MM.1S (cell line): ENCODE measurements at regions not wholly inside any gene's neighbourhood (a gene's known extent, or its start where the extent isn't known, plus 50 kb on each side); places are given as distances from the start of the nearest gene placed in this dataset.

Experiments
- DNase-seq: peaks from one replicate; pipeline ENCODE4 v3.0.0-alpha.2; 2015
- H2AFZ ChIP-seq: fragments of 300-600 bp; sonication (generic); 2 replicates; pipeline ENCODE4 v1.6.0; 2016; ENCODE audit warnings: antibody characterized with exemption, low read length
- H3F3A ChIP-seq: fragments of 300-600 bp; sonication (generic); 2 replicates; pipeline ENCODE4 v1.6.1; 2016; ENCODE audit warnings: mild to moderate bottlenecking, antibody characterized with exemption, low read length, moderate library complexity, mixed read lengths; ENCODE audit not compliant: insufficient read depth
- H3K27ac ChIP-seq: fragments of 300-600 bp; sonication (generic); 2 replicates; pipeline ENCODE4 v1.5.1; 2016; ENCODE audit warnings: mild to moderate bottlenecking, low read length
- H3K27me3 ChIP-seq: fragments of 300-600 bp; sonication (generic); replicated peaks from 2 replicates; pipeline ENCODE4 v1.6.0; 2016; ENCODE audit warnings: low read length; ENCODE audit not compliant: insufficient read depth
- H3K36me3 ChIP-seq: fragments of 300-600 bp; sonication (generic); replicated peaks from 2 replicates; pipeline ENCODE4 v1.6.1; 2016; ENCODE audit warnings: mild to moderate bottlenecking, low read length, mixed read lengths; ENCODE audit not compliant: insufficient read depth
- H3K4me1 ChIP-seq: fragments of 300-600 bp; sonication (generic); 2 replicates; pipeline ENCODE4 v1.6.1; 2016; ENCODE audit warnings: low read length, mixed read lengths
- H3K4me2 ChIP-seq: fragments of 300-600 bp; sonication (generic); 2 replicates; pipeline ENCODE4 v1.6.0; 2016; ENCODE audit warnings: low read depth, low read length
- H3K4me3 ChIP-seq: fragments of 300-600 bp; sonication (generic); 2 replicates; pipeline ENCODE4 v1.5.1; 2016; ENCODE audit warnings: low read length, mixed read lengths
- H3K79me2 ChIP-seq: fragments of 300-600 bp; sonication (generic); 2 replicates; pipeline ENCODE4 v1.6.1; 2016; ENCODE audit warnings: mixed run types, low read length, mixed read lengths
- H3K9ac ChIP-seq: fragments of 300-600 bp; sonication (generic); 2 replicates; pipeline ENCODE4 v1.6.1; 2016; ENCODE audit warnings: low read length, mixed read lengths
- H3K9me2 ChIP-seq: fragments of 300-600 bp; sonication (generic); replicated peaks from 2 replicates; pipeline ENCODE4 v1.6.1; 2016; ENCODE audit warnings: mild to moderate bottlenecking, low read length, mixed read lengths; ENCODE audit not compliant: insufficient read depth
- H3K9me3 ChIP-seq: fragments of 300-600 bp; sonication (generic); replicated peaks from 2 replicates; pipeline ENCODE4 v1.6.1; 2016; ENCODE audit warnings: mild to moderate bottlenecking, low read length, mixed read lengths; ENCODE audit not compliant: insufficient read depth
- H4K20me1 ChIP-seq: fragments of 300-600 bp; sonication (generic); 2 replicates; pipeline ENCODE4 v1.6.1; 2016; ENCODE audit warnings: mild to moderate bottlenecking, low read length, moderate library complexity, mixed read lengths; ENCODE audit not compliant: insufficient read depth
- EZH2 ChIP-seq: fragments of 300-600 bp; sonication (generic); optimal IDR thresholded peaks from 2 replicates; pipeline ENCODE3; 2017; ENCODE audit warnings: low read depth, mild to moderate bottlenecking, antibody characterized with exemption, low read length, mixed read lengths
- EZH2phosphoT487 ChIP-seq: fragments of 300-600 bp; sonication (generic); IDR thresholded peaks from 2 replicates; pipeline ENCODE4 v1.6.1; 2018; ENCODE audit warnings: antibody characterized with exemption, low read length
- TF ChIP-seq, protein P1 (sequence below): fragments of 300-600 bp; sonication (generic); IDR thresholded peaks from 2 replicates; pipeline ENCODE4 v1.5.1; 2016; ENCODE audit warnings: antibody characterized with exemption, low read length, mixed read lengths

DNA sequence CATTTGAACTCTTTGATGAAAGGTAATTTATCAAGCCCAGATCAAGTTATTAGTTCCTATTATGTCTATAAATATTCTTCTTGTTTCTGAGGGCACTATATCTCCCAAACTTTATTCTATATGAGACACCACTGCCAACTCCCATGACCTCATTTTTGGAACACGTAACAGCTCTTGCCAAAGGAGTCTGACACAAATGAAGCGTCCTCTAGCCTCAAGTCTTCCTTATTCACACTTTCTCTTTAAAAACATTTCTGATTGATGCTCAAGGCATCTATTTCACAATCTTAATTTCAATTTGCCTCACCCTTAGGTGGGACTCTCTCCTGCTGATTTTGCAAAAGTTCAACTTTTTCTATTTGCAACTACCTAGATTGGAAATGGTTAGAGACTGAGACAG is 848.4 kb downstream of the GATA3 start:
- Histone ChIP-seq H3K27ac (no peak overlapping the region), H2AFZ (no peak overlapping the region), H3K4me3 (no peak overlapping the region), H3F3A (no peaks in the 10 kb centered on the region), H3K4me2 (no peak overlapping the region), H3K9ac (no peak overlapping the region), H3K9me3 (no peaks in the 10 kb centered on the region), H3K79me2 (no peaks in the 10 kb centered on the region), H4K20me1 (no peaks in the 10 kb centered on the region), H3K27me3 (no peaks in the 10 kb centered on the region), H3K36me3 (no peaks in the 10 kb centered on the region), H3K4me1 (no peaks in the 10 kb centered on the region), H3K9me2 (no peaks in the 10 kb centered on the region)
- no peak for TF ChIP-seq EZH2phosphoT487
- TF ChIP-seq EZH2, result no peak
- TF ChIP-seq, protein P1, sequence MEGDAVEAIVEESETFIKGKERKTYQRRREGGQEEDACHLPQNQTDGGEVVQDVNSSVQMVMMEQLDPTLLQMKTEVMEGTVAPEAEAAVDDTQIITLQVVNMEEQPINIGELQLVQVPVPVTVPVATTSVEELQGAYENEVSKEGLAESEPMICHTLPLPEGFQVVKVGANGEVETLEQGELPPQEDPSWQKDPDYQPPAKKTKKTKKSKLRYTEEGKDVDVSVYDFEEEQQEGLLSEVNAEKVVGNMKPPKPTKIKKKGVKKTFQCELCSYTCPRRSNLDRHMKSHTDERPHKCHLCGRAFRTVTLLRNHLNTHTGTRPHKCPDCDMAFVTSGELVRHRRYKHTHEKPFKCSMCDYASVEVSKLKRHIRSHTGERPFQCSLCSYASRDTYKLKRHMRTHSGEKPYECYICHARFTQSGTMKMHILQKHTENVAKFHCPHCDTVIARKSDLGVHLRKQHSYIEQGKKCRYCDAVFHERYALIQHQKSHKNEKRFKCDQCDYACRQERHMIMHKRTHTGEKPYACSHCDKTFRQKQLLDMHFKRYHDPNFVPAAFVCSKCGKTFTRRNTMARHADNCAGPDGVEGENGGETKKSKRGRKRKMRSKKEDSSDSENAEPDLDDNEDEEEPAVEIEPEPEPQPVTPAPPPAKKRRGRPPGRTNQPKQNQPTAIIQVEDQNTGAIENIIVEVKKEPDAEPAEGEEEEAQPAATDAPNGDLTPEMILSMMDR, result no peak
- no peak for DNase-seq

- Histone ChIP-seq H3K9me3 (no peaks in the 10 kb centered on the region), H3K27me3 (no peaks in the 10 kb centered on the region), H3K36me3 (no peaks in the 10 kb centered on the region), H3K4me1 (no peaks in the 10 kb centered on the region), H3K4me2 (no peak overlapping the region), H3K27ac (no peak overlapping the region), H3K9me2 (no peaks in the 10 kb centered on the region), H3K4me3 (no peak overlapping the region), H3K79me2 (no peaks in the 10 kb centered on the region), H3K9ac (no peak overlapping the region), H2AFZ (no peak overlapping the region), H3F3A (no peaks in the 10 kb centered on the region), H4K20me1 (no peaks in the 10 kb centered on the region)
- TF ChIP-seq, protein P1, result no peak
- TF ChIP-seq EZH2phosphoT487 (no peak), EZH2 (no peak)
- DNase-seq, result no peak
Measured at GRCh38 chr10:8908013-8908412, 853.5 kb downstream of the GATA3 start.

DNA sequence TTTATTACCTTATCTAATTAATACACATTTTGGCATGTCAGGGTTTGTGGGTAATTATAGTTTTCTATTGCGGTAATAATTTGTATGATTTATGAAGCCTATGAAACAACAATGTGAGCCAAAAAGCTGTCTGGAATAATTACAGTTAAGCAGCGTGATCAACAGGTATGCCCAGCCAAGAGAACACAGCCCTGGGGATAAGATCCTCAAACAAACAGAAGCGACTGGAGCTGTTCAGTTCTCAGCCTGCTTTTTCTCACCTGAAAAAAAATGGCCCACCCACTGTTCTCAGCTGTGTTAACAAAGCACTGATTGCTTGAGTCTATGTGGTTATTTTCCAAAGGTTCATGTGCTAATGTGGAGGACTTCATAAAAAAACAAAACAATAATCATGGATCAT is 855.8 kb downstream of the GATA3 start:
- no peaks in the 10 kb centered on the region for H3K79me2 ChIP-seq
- no peaks in the 10 kb centered on the region for H3K27me3 ChIP-seq
- H3K4me3 ChIP-seq, result no peak overlapping the region
- H3K27ac ChIP-seq, result no peak overlapping the region
- no peaks in the 10 kb centered on the region for H3K36me3 ChIP-seq
- no peaks in the 10 kb centered on the region for H3K4me1 ChIP-seq
- TF ChIP-seq, protein P1, result no peak
- TF ChIP-seq EZH2, result no peak
- TF ChIP-seq EZH2phosphoT487, result no peak
- no peaks in the 10 kb centered on the region for H3K9me3 ChIP-seq
- H3K4me2 ChIP-seq, result no peak overlapping the region
- no peaks in the 10 kb centered on the region for H3K9me2 ChIP-seq
- no peaks in the 10 kb centered on the region for H4K20me1 ChIP-seq
- H2AFZ ChIP-seq, result no peak overlapping the region
- H3K9ac ChIP-seq, result no peak overlapping the region
- DNase-seq, result no peak
- no peaks in the 10 kb centered on the region for H3F3A ChIP-seq
